HUES6 (cell line): ENCODE measurements at regions not wholly inside any gene's neighbourhood (a gene's known extent, or its start where the extent isn't known, plus 50 kb on each side); places are given as distances from the start of the nearest gene placed in this dataset.
"Not testable (repeated sequence)": the region's sequence is repeated elsewhere in the genome, so short reads cannot be mapped to it uniquely, and the experiment has no call there.

Source experiments
- H3K27ac ChIP-seq: 2 replicates; pipeline ENCODE4 v1.7.0; 2013; ENCODE audit warnings: low read depth, mild to moderate bottlenecking, low read length, inconsistent platforms
- H3K27me3 ChIP-seq: 2 replicates; pipeline ENCODE4 v1.6.1; 2013; ENCODE audit warnings: low read length; ENCODE audit not compliant: control insufficient read depth, insufficient read depth
- H3K36me3 ChIP-seq: 2 replicates; pipeline ENCODE4 v1.6.1; 2013; ENCODE audit warnings: low read length; ENCODE audit not compliant: control insufficient read depth, insufficient read depth
- H3K4me1 ChIP-seq: 2 replicates; pipeline ENCODE4 v1.6.1; 2013; ENCODE audit warnings: low read length; ENCODE audit not compliant: control insufficient read depth, insufficient read depth
- H3K4me3 ChIP-seq: 2 replicates; pipeline ENCODE4 v1.5.1; 2013; ENCODE audit warnings: low read depth, low read length
- H3K9ac ChIP-seq: one replicate; pipeline ENCODE4 v1.6.1; 2013; ENCODE audit warnings: mild to moderate bottlenecking, low read length
- H3K9me3 ChIP-seq: 2 replicates; pipeline ENCODE4 v1.6.1; 2013; ENCODE audit warnings: low read depth, low read length; ENCODE audit not compliant: control insufficient read depth, insufficient read depth

GRCh38 chr11:45000918-45001317, 50.2 kb upstream of the TP53I11 start:
- H3K27ac ChIP-seq = no peak overlapping the region
- H3K9me3 ChIP-seq = no peaks in the 10 kb centered on the region
- no peaks in the 10 kb centered on the region for H3K4me1 ChIP-seq
- no peak overlapping the region for H3K4me3 ChIP-seq
- H3K9ac ChIP-seq = no peak overlapping the region
- H3K27me3 ChIP-seq = no peaks in the 10 kb centered on the region
- H3K36me3 ChIP-seq = no peaks in the 10 kb centered on the region

DNA sequence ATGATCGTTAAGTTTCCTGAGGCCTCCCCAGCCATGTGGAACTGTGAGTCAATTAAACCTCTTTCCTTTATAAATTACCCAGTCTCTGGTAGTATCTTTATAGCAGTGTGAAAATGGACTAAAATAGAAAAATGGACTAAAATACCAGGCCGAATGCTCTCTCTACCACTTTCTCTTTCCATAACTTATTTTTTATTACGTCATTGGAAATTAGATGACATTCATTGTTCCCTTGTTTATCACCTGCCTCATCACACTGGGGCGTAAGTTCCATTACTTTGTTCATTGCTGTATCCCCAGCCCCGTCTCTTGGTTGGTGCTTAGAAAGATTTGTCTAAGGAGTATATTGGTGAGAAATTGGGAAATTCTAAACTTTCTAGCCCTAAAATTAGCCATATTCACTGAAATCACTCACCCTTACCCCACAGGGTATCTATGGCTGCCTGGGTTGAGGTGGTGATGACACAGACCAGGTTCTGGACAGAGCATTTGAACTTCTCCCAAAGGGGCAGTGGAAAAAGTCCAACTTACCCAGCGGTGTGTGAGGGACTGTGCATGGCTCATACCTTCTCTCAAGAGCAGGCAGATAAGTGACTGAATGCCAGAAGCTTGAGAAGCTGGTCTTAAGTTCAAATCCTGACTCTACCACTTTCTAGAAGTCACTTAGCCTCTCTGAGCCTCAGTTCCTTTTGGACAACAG, 50.9 kb upstream of the TP53I11 start:
- Histone ChIP-seq H3K9ac (no peak overlapping the region), H3K36me3 (no peaks in the 10 kb centered on the region), H3K4me3 (no peak overlapping the region), H3K27ac (no peak overlapping the region), H3K4me1 (no peaks in the 10 kb centered on the region), H3K27me3 (no peaks in the 10 kb centered on the region), H3K9me3 (no peaks in the 10 kb centered on the region)

GRCh38 chr11:45005106-45005505, 54.4 kb upstream of the TP53I11 start:
- Histone ChIP-seq H3K4me3 (no peak overlapping the region), H3K9ac (no peak overlapping the region), H3K27me3 (no peaks in the 10 kb centered on the region)

GRCh38 chr11:45007011-45007410, 56.3 kb upstream of the TP53I11 start:
- Histone ChIP-seq H3K4me1 (no peaks in the 10 kb centered on the region), H3K27me3 (no peaks in the 10 kb centered on the region), H3K9me3 (no peaks in the 10 kb centered on the region; the same call in 1 of the 2 replicates), H3K4me3 (no peak overlapping the region), H3K36me3 (no peaks in the 10 kb centered on the region), H3K9ac (no peak overlapping the region), H3K27ac (no peak overlapping the region)

More at GRCh38 chr11:45005106-45005505, 54.4 kb upstream of the TP53I11 start:
- Histone ChIP-seq H3K27ac (no peak overlapping the region), H3K9me3 (no peaks in the 10 kb centered on the region), H3K4me1 (no peaks in the 10 kb centered on the region), H3K36me3 (no peaks in the 10 kb centered on the region)

- not testable (repeated sequence) for H3K9ac ChIP-seq, H3K27ac ChIP-seq, H3K9me3 ChIP-seq, H3K27me3 ChIP-seq, H3K36me3 ChIP-seq, H3K4me3 ChIP-seq, H3K4me1 ChIP-seq
These were observed 65.3 kb upstream of the TP53I11 start for GRCh38 chr11:45015983-45016382.

- H3K27ac ChIP-seq, H3K36me3 ChIP-seq, H3K4me3 ChIP-seq, H3K9me3 ChIP-seq, H3K9ac ChIP-seq, H3K27me3 ChIP-seq, H3K4me1 ChIP-seq: not testable (repeated sequence)
These were observed 65.8 kb upstream of the TP53I11 start for GRCh38 chr11:45016446-45016845.

DNA sequence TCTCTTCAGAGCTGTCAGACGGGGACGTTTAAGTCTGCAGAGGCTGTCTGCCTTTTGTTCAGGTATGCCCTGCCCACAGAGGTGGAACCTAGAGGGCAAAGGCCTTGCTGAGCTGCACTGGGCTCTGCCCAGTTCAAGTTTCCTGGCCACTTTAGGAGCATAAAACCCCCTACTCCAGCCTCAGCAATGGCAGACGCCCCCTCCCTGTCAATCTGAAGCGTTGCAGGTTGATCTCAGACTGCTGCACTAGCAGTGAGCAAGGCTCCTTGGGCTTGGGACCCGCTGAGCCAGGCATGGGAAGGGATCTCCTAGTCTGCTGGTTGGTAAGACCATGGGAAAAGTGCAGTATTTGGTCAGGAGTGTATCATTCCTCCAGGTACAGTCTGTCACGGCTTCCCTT, 66.6 kb upstream of the TP53I11 start:
- Histone ChIP-seq H3K4me1 (peaks cover 17% of the 10 kb centered on the region), H3K36me3 (no peaks in the 10 kb centered on the region), H3K9ac (no peak overlapping the region), H3K4me3 (no peak overlapping the region), H3K27ac (no peak overlapping the region), H3K27me3 (no peaks in the 10 kb centered on the region), H3K9me3 (no peaks in the 10 kb centered on the region)

- H3K9me3 ChIP-seq = no peaks in the 10 kb centered on the region
- no peak overlapping the region for H3K27ac ChIP-seq
- H3K9ac ChIP-seq = no peak overlapping the region
- no peaks in the 10 kb centered on the region for H3K27me3 ChIP-seq
- no peak overlapping the region for H3K4me3 ChIP-seq
- H3K36me3 ChIP-seq = no peaks in the 10 kb centered on the region
- peaks cover 21% of the 10 kb centered on the region for H3K4me1 ChIP-seq
These were observed 70.3 kb upstream of the TP53I11 start for GRCh38 chr11:45021001-45021400.

- Histone ChIP-seq H3K4me1 (peaks cover 24% of the 10 kb centered on the region), H3K36me3 (no peaks in the 10 kb centered on the region), H3K9me3 (no peaks in the 10 kb centered on the region), H3K4me3 (no peak overlapping the region), H3K27me3 (no peaks in the 10 kb centered on the region), H3K9ac (no peak overlapping the region), H3K27ac (no peak overlapping the region)
These were observed 71.0 kb upstream of the TP53I11 start for GRCh38 chr11:45021692-45022141.

DNA sequence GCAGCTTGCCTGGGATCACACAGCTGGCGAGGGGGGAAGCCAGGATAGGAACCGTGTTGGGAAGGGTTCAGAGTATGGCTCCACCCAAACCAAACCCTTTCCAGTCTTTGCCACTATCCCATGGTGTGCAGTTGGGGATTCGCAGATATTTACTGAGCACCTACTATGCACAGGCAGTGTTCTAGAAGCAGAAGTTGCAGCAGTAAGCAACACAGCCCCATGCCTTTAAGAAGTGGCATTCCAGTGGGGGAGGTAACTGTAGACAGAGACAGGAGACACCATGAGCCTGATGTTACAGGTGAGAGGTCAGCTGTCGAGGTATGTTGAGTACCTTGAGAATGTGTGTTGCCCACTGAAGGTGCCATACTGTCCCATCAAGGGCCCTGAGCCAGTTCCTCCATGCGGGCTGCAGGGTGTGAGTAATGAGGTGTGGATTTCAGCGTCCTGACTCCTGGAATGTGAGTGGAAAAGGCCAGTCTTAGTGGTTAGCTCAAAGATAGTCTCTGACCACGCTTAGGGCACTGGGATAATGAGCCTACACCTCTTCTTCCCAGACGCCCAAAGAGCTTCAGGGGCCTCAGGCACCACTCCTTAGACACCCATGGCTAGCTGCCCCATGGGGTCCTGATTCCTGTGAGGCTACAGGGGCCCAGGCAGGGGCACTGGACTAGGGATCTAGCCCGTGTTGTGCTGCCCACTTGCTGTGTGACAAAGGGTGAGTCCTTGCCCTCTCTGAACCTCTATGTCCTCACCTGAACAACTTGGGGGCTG, 71.8 kb upstream of the TP53I11 start:
- H3K9me3 ChIP-seq = no peaks in the 10 kb centered on the region
- peaks cover 24% of the 10 kb centered on the region for H3K4me1 ChIP-seq
- no peaks in the 10 kb centered on the region for H3K27me3 ChIP-seq
- no peak overlapping the region for H3K4me3 ChIP-seq
- H3K27ac ChIP-seq = no peak overlapping the region
- H3K9ac ChIP-seq = no peak overlapping the region
- no peaks in the 10 kb centered on the region for H3K36me3 ChIP-seq

- Histone ChIP-seq H3K27me3 (no peaks in the 10 kb centered on the region), H3K9me3 (no peaks in the 10 kb centered on the region), H3K4me3 (no peak overlapping the region), H3K36me3 (no peaks in the 10 kb centered on the region), H3K27ac (no peak overlapping the region), H3K4me1 (peaks cover 24% of the 10 kb centered on the region), H3K9ac (no peak overlapping the region)
These were observed 72.3 kb upstream of the TP53I11 start for GRCh38 chr11:45023065-45023365.
